CD8-positive, alpha-beta memory T cell (primary cell): ENCODE measurements at regions not wholly inside any gene's neighbourhood (a gene's known extent, or its start where the extent isn't known, plus 50 kb on each side); places are given as distances from the start of the nearest gene placed in this dataset.

Experiments used
- CTCF ChIA-PET: fragments of 350-600 bp; sonication (Branson Sonifier 250); formaldehyde crosslinking; loops from one replicate; lab custom pipeline; 2021; ENCODE audit warnings: antibody characterized with exemption; lab: Charles Lee
- POLR2A ChIA-PET: fragments of 350-600 bp; sonication (Branson Sonifier 250); formaldehyde crosslinking; loops from one replicate; lab custom pipeline; 2021; ENCODE audit warnings: antibody characterized with exemption; lab: Charles Lee
- DNase-seq, 5 donors: peaks; one replicate each; pipeline versions ENCODE4 v3.0.0 to v3.0.0-alpha.2; 2020 to 2022; ENCODE audit warnings: mixed read lengths in 1 of 5
- H3K27ac ChIP-seq: one replicate; pipeline ENCODE4 v1.7.0; 2013; ENCODE audit warnings: low read depth, mild to moderate bottlenecking, low read length, moderate library complexity
- H3K27me3 ChIP-seq: 2 replicates; pipeline ENCODE4 v1.7.0; 2013; ENCODE audit warnings: low read length, mild to moderate bottlenecking; ENCODE audit not compliant: insufficient read depth, poor library complexity, severe bottlenecking
- H3K36me3 ChIP-seq: 2 replicates; pipeline ENCODE4 v1.7.0; 2013; ENCODE audit warnings: mild to moderate bottlenecking, low read length, moderate library complexity; ENCODE audit not compliant: insufficient read depth
- H3K4me1 ChIP-seq: 2 replicates; pipeline ENCODE4 v1.7.0; 2013; ENCODE audit warnings: mild to moderate bottlenecking, low read length, moderate library complexity; ENCODE audit not compliant: insufficient read depth
- H3K4me3 ChIP-seq: 2 replicates; pipeline ENCODE4 v1.7.0; 2013; ENCODE audit warnings: mild to moderate bottlenecking, low read length
- H3K9me3 ChIP-seq: 2 replicates; pipeline ENCODE4 v1.7.0; 2013; ENCODE audit warnings: mild to moderate bottlenecking, low read length
- H3K27ac Mint-ChIP-seq, 8 donors: one replicate each; pipeline ENCODE4 v1.8.0; 2020 to 2021; ENCODE audit warnings: mixed read lengths in 8 of 8, mild to moderate bottlenecking in 6 of 8, inconsistent platforms in 3 of 8, moderate library complexity in 3 of 8
- H3K27me3 Mint-ChIP-seq, 2 donors: one replicate each; pipeline ENCODE4 v1.8.0; 2020 to 2021; ENCODE audit warnings: mixed read lengths in 2 of 2, mild to moderate bottlenecking in 1 of 2, moderate library complexity in 1 of 2
- H3K36me3 Mint-ChIP-seq, 3 donors: one replicate each; pipeline ENCODE4 v1.8.0; 2020 to 2021; ENCODE audit warnings: mixed read lengths in 3 of 3, inconsistent platforms in 1 of 3, mild to moderate bottlenecking in 1 of 3
- H3K4me1 Mint-ChIP-seq, 3 donors: one replicate each; pipeline ENCODE4 v1.8.0; 2020 to 2021; ENCODE audit warnings: mixed read lengths in 3 of 3, inconsistent platforms in 1 of 3, mild to moderate bottlenecking in 1 of 3
- H3K4me3 Mint-ChIP-seq, 7 donors: one replicate each; pipeline ENCODE4 v1.8.0; 2020 to 2021; ENCODE audit warnings: mixed read lengths in 7 of 7, mild to moderate bottlenecking in 6 of 7, moderate library complexity in 4 of 7, inconsistent platforms in 2 of 7
- H3K9me3 Mint-ChIP-seq, 5 donors: one replicate each; pipeline ENCODE4 v1.8.0; 2020 to 2022; ENCODE audit warnings: mixed read lengths in 5 of 5, mild to moderate bottlenecking in 3 of 5, moderate library complexity in 2 of 5, inconsistent platforms in 1 of 5

GRCh38 chr10:125266966-125267365 is 106.6 kb upstream of the CTBP2 start:
- Histone ChIP-seq H3K36me3 (no peaks in the 10 kb centered on the region), H3K27me3 (no peaks in the 10 kb centered on the region), H3K4me3 (no peak overlapping the region), H3K4me1 (no peaks in the 10 kb centered on the region), H3K9me3 (no peaks in the 10 kb centered on the region), H3K27ac (no peak overlapping the region)
- Mint-ChIP-seq H3K27me3 (peaks cover 0 to 2% of the 10 kb centered on the region in 2 donors), H3K4me1 (no peaks in the 10 kb centered on the region), H3K36me3 (no peaks in the 10 kb centered on the region), H3K9me3 (no peaks in the 10 kb centered on the region), H3K4me3 (no peak overlapping the region), H3K27ac (no peak overlapping the region)
- ChIA-PET POLR2A (no interaction called here), CTCF (no interaction called here)
- no peak for DNase-seq

DNA sequence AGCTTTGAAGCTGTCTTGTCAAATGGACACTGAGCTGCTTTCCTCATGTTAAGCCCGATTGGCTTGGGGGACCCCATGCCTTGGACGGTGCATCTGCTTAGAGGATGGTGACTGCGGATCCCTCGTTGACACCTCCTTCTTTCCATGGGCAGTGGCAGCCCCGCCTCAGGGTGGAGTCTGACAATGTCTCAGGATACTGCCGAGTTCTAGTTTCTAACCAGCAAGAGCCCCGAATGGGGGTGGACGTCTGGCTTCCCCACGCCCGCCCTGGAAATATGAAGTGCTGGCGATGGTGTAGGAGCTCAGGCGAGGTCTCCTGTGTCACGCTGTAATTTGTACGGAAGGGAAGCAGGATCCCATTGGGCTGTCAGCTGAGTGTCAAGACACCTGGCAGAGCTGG is 106.2 kb upstream of the CTBP2 start:
- Histone ChIP-seq H3K4me3 (no peak overlapping the region), H3K9me3 (no peaks in the 10 kb centered on the region), H3K4me1 (no peaks in the 10 kb centered on the region), H3K27me3 (no peaks in the 10 kb centered on the region), H3K36me3 (no peaks in the 10 kb centered on the region), H3K27ac (no peak overlapping the region)
- POLR2A ChIA-PET = no interaction called here
- Mint-ChIP-seq H3K27me3 (peaks cover 0 to 2% of the 10 kb centered on the region in 2 donors), H3K9me3 (no peaks in the 10 kb centered on the region), H3K36me3 (no peaks in the 10 kb centered on the region), H3K4me1 (no peaks in the 10 kb centered on the region), H3K4me3 (no peak overlapping the region), H3K27ac (no peak overlapping the region)
- DNase-seq = no peak
- CTCF ChIA-PET = no interaction called here

DNA sequence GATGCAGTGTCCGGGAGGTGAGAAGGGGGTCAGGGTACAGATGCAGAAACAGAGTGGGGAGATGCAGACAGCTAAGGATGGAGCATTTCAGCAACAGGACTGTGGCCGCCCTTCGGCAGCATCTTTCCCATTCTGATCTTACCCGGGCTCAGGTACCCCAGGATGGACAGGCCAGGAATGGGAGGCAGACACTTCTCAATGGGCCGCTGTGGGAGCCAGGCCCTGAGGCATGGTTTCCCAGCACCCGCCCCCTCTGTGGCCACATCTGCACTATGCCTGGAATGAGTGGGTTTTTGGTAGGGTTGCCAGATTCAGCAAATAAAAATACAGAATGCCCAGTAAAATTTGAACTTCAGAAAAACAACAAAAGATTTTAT is 105.2 kb upstream of the CTBP2 start:
- Mint-ChIP-seq H3K27me3 (peaks cover 0 to 2% of the 10 kb centered on the region in 2 donors), H3K4me1 (no peaks in the 10 kb centered on the region), H3K36me3 (no peaks in the 10 kb centered on the region), H3K4me3 (no peak overlapping the region), H3K9me3 (peaks cover 0 to 2% (median 0%) of the 10 kb centered on the region in 5 donors), H3K27ac (no peak overlapping the region)
- DNase-seq = no peak
- ChIA-PET POLR2A (no interaction called here), CTCF (no interaction called here)
- no peaks in the 10 kb centered on the region for H3K9me3 ChIP-seq
- H3K27ac ChIP-seq = no peak overlapping the region
- no peaks in the 10 kb centered on the region for H3K27me3 ChIP-seq
- no peak overlapping the region for H3K4me3 ChIP-seq
- H3K36me3 ChIP-seq = no peaks in the 10 kb centered on the region
- no peaks in the 10 kb centered on the region for H3K4me1 ChIP-seq

GRCh38 chr10:125264757-125265578 is 104.6 kb upstream of the CTBP2 start:
- Mint-ChIP-seq H3K4me1 (no peaks in the 10 kb centered on the region), H3K9me3 (peaks cover 0 to 2% (median 0%) of the 10 kb centered on the region in 5 donors), H3K4me3 (no peak overlapping the region), H3K27ac (no peak overlapping the region), H3K36me3 (no peaks in the 10 kb centered on the region), H3K27me3 (no peaks in the 10 kb centered on the region)
- Histone ChIP-seq H3K27ac (no peak overlapping the region), H3K9me3 (no peaks in the 10 kb centered on the region), H3K36me3 (no peaks in the 10 kb centered on the region), H3K27me3 (no peaks in the 10 kb centered on the region), H3K4me1 (no peaks in the 10 kb centered on the region), H3K4me3 (no peak overlapping the region)
- POLR2A ChIA-PET = no interaction called here
- CTCF ChIA-PET = no interaction called here
- no peak for DNase-seq

GRCh38 chr10:125264091-125264490 is 103.7 kb upstream of the CTBP2 start:
- peaks cover 0 to 2% (median 0%) of the 10 kb centered on the region in 5 donors for H3K9me3 Mint-ChIP-seq
- Histone ChIP-seq H3K27ac (no peak overlapping the region), H3K27me3 (no peaks in the 10 kb centered on the region), H3K4me1 (no peaks in the 10 kb centered on the region), H3K4me3 (no peak overlapping the region), H3K36me3 (no peaks in the 10 kb centered on the region), H3K9me3 (no peaks in the 10 kb centered on the region)
- ChIA-PET POLR2A (no interaction called here), CTCF (no interaction called here)
- no peaks in the 10 kb centered on the region for H3K36me3 Mint-ChIP-seq
- no peak overlapping the region for H3K27ac Mint-ChIP-seq
- no peaks in the 10 kb centered on the region for H3K4me1 Mint-ChIP-seq
- no peaks in the 10 kb centered on the region for H3K27me3 Mint-ChIP-seq
- DNase-seq = no peak
- H3K4me3 Mint-ChIP-seq = no peak overlapping the region

DNA sequence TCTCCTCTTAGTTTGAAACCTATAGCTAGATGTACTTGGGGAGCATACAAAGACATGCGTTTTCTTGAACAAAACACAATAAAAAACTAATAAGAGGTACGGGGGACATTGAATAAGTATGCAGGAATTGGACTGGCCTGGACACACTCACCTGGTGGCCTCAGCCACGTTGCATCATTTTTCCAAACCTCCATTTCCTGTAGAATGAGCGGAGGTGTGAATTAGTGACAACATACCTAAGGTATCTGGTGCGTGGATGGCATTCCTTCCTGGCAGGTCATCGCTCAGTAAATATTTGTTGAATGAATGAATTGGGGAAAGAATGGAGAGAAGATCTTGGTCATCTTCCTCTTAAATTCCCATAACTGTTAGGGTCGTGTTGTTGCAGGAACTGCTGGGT is 103.2 kb upstream of the CTBP2 start:
- Mint-ChIP-seq H3K4me1 (no peaks in the 10 kb centered on the region), H3K4me3 (no peak overlapping the region), H3K9me3 (peaks cover 0 to 2% (median 0%) of the 10 kb centered on the region in 5 donors), H3K27me3 (no peaks in the 10 kb centered on the region), H3K36me3 (no peaks in the 10 kb centered on the region), H3K27ac (no peak overlapping the region)
- H3K4me3 ChIP-seq = no peak overlapping the region
- no peaks in the 10 kb centered on the region for H3K9me3 ChIP-seq
- ChIA-PET CTCF (no interaction called here), POLR2A (no interaction called here)
- no peak for DNase-seq
- H3K4me1 ChIP-seq = no peaks in the 10 kb centered on the region
- H3K27ac ChIP-seq = no peak overlapping the region
- no peaks in the 10 kb centered on the region for H3K36me3 ChIP-seq
- H3K27me3 ChIP-seq = no peaks in the 10 kb centered on the region

DNA sequence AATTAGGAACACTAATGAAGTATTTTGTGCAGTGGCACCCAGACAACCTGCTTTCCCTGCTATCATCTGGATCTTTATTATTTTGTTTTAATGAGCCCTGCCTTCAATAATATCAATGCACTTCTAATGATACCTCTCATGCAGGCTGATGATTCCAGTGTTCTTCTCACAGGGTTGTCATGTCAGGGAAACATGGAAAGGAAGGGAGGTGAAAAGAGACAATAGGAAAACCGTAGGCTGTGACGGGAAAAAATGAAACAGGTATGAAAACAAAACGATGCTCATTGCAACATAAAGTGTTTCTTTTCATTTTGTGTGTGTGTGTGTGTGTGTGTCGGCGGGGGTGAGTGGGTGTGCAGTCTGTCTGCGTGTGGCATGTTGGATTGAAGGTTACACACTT is 102.6 kb upstream of the CTBP2 start:
- no peak overlapping the region for H3K27ac Mint-ChIP-seq

GRCh38 chr10:125262409-125262808 is 102.0 kb upstream of the CTBP2 start:
- H3K4me3 Mint-ChIP-seq = no peak overlapping the region
- H3K9me3 Mint-ChIP-seq = peaks cover 0 to 2% (median 0%) of the 10 kb centered on the region in 5 donors
- no peak overlapping the region for H3K4me3 ChIP-seq
- H3K27me3 Mint-ChIP-seq = no peaks in the 10 kb centered on the region
- no peaks in the 10 kb centered on the region for H3K4me1 Mint-ChIP-seq
- H3K27me3 ChIP-seq = no peaks in the 10 kb centered on the region
- DNase-seq = no peak
- CTCF ChIA-PET = no interaction called here
- POLR2A ChIA-PET = no interaction called here
- H3K36me3 Mint-ChIP-seq = no peaks in the 10 kb centered on the region
- H3K9me3 ChIP-seq = no peaks in the 10 kb centered on the region
- H3K27ac ChIP-seq = no peak overlapping the region
- H3K27ac Mint-ChIP-seq = no peak overlapping the region
- no peaks in the 10 kb centered on the region for H3K4me1 ChIP-seq
- no peaks in the 10 kb centered on the region for H3K36me3 ChIP-seq

More for the DNA sequence above, 102.6 kb upstream of the CTBP2 start:
- H3K9me3 Mint-ChIP-seq = peaks cover 0 to 2% (median 0%) of the 10 kb centered on the region in 5 donors
- Histone ChIP-seq H3K27me3 (no peaks in the 10 kb centered on the region), H3K4me1 (no peaks in the 10 kb centered on the region), H3K4me3 (no peak overlapping the region), H3K36me3 (no peaks in the 10 kb centered on the region), H3K27ac (no peak overlapping the region), H3K9me3 (no peaks in the 10 kb centered on the region)
- ChIA-PET CTCF (no interaction called here), POLR2A (no interaction called here)
- H3K4me3 Mint-ChIP-seq = no peak overlapping the region
- no peaks in the 10 kb centered on the region for H3K36me3 Mint-ChIP-seq
- H3K4me1 Mint-ChIP-seq = no peaks in the 10 kb centered on the region
- no peak for DNase-seq
- no peaks in the 10 kb centered on the region for H3K27me3 Mint-ChIP-seq
